ENCODE measurements at regions not wholly inside any gene's neighbourhood (a gene's known extent, or its start where the extent isn't known, plus 50 kb on each side); places are given as distances from the start of the nearest gene placed in this dataset.

DNA sequence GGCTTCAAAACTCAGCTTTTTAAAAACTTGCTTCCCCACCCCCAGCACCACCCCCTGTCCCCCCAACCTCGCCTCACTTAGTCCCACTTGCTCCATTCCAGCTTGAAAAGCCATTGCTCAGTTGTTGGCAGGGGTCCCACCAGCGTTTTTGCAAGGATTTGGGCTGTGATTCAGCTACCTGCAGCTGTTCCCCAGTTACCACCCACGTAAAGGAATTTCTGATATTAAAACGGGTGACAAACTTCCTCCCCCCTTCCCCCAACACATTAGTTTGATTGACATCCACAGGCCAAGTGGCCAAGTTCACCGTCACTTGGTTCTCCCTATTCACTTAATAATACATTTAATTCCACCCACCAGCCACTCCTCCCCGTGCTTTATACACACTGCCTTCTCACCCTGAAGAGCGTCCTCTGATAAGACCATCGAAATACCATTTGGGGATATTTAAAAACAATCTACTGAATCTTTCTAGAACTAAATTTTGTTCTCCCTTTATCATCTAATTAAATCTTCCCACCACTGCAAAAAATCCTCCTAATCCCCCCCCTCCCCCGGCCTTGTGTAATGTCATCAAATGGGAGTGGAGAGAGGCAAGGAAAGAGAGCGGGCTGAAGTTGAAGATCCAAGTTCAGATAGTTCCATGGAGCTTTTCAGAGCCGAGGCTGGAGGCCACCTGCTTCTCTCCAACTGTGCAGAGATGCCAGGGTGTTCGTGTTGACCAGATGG is 55.1 kb downstream of the SOX9 start:
- peaks cover 0 to 3% (median 1%) of the 10 kb centered on the region in 3 donors for H3K9me3 Mint-ChIP-seq
- Histone ChIP-seq H3K27me3 (replicated peaks in 1 of 2; ENCODE audit: control insufficient read depth in 2 of 2, extremely low read depth in 1 of 2, insufficient read depth in 2 of 2, low read length in 1 of 2) (peaks cover 0 to 11% of the 10 kb centered on the region in 2 experiments), H3K4me1 (ENCODE audit: control insufficient read depth in 1 of 2, extremely low read depth in 1 of 2, insufficient read depth in 2 of 2, low read length in 2 of 2) (no peaks in the 10 kb centered on the region), H3K9me3 (no peaks in the 10 kb centered on the region), H3K27ac (ENCODE audit: low read length) (no peak overlapping the region), H3K36me3 (ENCODE audit: control insufficient read depth in 2 of 2, extremely low read depth in 1 of 2, insufficient read depth in 1 of 2, low read length in 1 of 2) (no peaks in the 10 kb centered on the region), H3K4me3 (ENCODE audit: control insufficient read depth in 1 of 2, extremely low read depth in 1 of 2, low read length in 1 of 2) (no peak overlapping the region)
- H3K36me3 Mint-ChIP-seq, result no peaks in the 10 kb centered on the region
- no peak for ATAC-seq (replicated peaks in 1 of 4)
- 66% methylated on average over 9 of the region's 12 CpGs for WGBS (ENCODE audit: insufficient coverage)
- H3K27ac Mint-ChIP-seq, result no peak overlapping the region
- no peak overlapping the region for H3K4me3 Mint-ChIP-seq
- H3K27me3 Mint-ChIP-seq, result peaks cover 3 to 4% of the 10 kb centered on the region in 2 donors
- CTCF ChIA-PET, result no interaction called here
- POLR2A ChIA-PET, result no interaction called here
- no peaks in the 10 kb centered on the region for H3K4me1 Mint-ChIP-seq
- no peak for DNase-seq

DNA sequence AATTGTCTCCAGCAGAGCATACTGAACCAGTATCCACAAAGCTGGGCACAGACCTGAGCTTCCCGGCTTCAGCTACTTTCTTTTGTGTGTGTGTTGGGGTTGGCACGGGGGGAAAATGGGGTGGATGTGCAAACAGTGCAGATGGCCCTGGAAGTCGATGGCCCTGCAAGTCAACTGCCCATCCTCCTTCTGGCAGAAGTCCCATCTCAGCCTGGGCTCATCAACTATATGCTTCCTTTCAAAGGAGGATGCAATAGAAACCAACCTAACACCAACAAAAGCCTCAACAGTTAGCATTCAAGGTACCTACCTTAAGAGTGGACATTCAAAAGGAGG is 55.7 kb downstream of the SOX9 start:
- Histone ChIP-seq H3K4me1 (ENCODE audit: control insufficient read depth in 1 of 2, extremely low read depth in 1 of 2, insufficient read depth in 2 of 2, low read length in 2 of 2) (no peaks in the 10 kb centered on the region), H3K27me3 (replicated peaks in 1 of 2; ENCODE audit: control insufficient read depth in 2 of 2, extremely low read depth in 1 of 2, insufficient read depth in 2 of 2, low read length in 1 of 2) (peaks cover 0 to 11% of the 10 kb centered on the region in 2 experiments), H3K27ac (ENCODE audit: low read length) (no peak overlapping the region), H3K9me3 (no peaks in the 10 kb centered on the region), H3K36me3 (ENCODE audit: control insufficient read depth in 2 of 2, extremely low read depth in 1 of 2, insufficient read depth in 1 of 2, low read length in 1 of 2) (no peaks in the 10 kb centered on the region), H3K4me3 (ENCODE audit: control insufficient read depth in 1 of 2, extremely low read depth in 1 of 2, low read length in 1 of 2) (no peak overlapping the region)
- Mint-ChIP-seq H3K4me3 (no peak overlapping the region), H3K27ac (no peak overlapping the region), H3K36me3 (no peaks in the 10 kb centered on the region), H3K27me3 (peaks cover 0 to 3% of the 10 kb centered on the region in 2 donors), H3K9me3 (peaks cover 3 to 6% (median 4%) of the 10 kb centered on the region in 3 donors), H3K4me1 (no peaks in the 10 kb centered on the region)
- no peak for ATAC-seq (replicated peaks in 1 of 4)
- CTCF ChIA-PET, result no interaction called here
- 29% methylated on average over 1 of the region's 3 CpGs for WGBS (ENCODE audit: insufficient coverage)
- DNase-seq, result no peak
- POLR2A ChIA-PET, result no interaction called here

- Mint-ChIP-seq H3K27me3 (peaks cover 0 to 3% of the 10 kb centered on the region in 2 donors), H3K9me3 (peaks cover 3 to 7% (median 4%) of the 10 kb centered on the region in 3 donors), H3K36me3 (no peaks in the 10 kb centered on the region), H3K4me3 (no peak overlapping the region), H3K4me1 (no peaks in the 10 kb centered on the region), H3K27ac (no peak overlapping the region)
- CTCF ChIA-PET, result no interaction called here
- ATAC-seq (replicated peaks in 1 of 4) (no peak), DNase-seq (no peak)
- H3K27me3 ChIP-seq (replicated peaks in 1 of 2; ENCODE audit: control insufficient read depth in 2 of 2, extremely low read depth in 1 of 2, insufficient read depth in 2 of 2, low read length in 1 of 2), result peaks cover 0 to 7% of the 10 kb centered on the region in 2 experiments
- POLR2A ChIA-PET, result no interaction called here
- H3K4me1 ChIP-seq (ENCODE audit: control insufficient read depth in 1 of 2, extremely low read depth in 1 of 2, insufficient read depth in 2 of 2, low read length in 2 of 2), result no peaks in the 10 kb centered on the region
- H3K9me3 ChIP-seq, result no peaks in the 10 kb centered on the region
- no peaks in the 10 kb centered on the region for H3K36me3 ChIP-seq (ENCODE audit: control insufficient read depth in 2 of 2, extremely low read depth in 1 of 2, insufficient read depth in 1 of 2, low read length in 1 of 2)
- no peak overlapping the region for H3K4me3 ChIP-seq (ENCODE audit: control insufficient read depth in 1 of 2, extremely low read depth in 1 of 2, low read length in 1 of 2)
- WGBS (ENCODE audit: insufficient coverage), result 76% methylated on average over 4 of the region's 8 CpGs
- no peak overlapping the region for H3K27ac ChIP-seq (ENCODE audit: low read length)
Measured at GRCh38 chr17:72176951-72177660, 56.3 kb downstream of the SOX9 start.

DNA sequence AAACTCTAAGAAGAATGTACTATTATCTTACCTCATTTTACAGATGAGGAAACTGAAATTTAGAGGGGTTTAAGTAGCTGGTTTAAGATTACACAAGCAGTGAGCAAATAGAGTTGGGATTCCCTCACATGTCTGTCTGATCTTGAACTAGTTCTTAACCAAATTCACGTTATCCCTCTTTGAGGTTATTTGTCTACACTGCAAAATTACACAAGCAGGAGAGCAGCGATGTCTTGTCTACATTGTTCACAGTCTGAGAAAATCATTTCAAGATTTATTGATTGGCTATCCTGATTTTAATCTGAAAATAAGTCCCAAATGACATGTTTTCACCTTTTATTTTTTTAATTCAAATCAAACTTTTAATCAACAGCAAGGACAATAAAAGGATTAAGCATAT is 56.9 kb downstream of the SOX9 start:
- H3K27ac Mint-ChIP-seq, result no peak overlapping the region
- no peak overlapping the region for H3K4me3 Mint-ChIP-seq
- WGBS (ENCODE audit: insufficient coverage), result 83% methylated on average over 1 of the region's 2 CpGs
- Histone ChIP-seq H3K9me3 (no peaks in the 10 kb centered on the region), H3K27me3 (replicated peaks in 1 of 2; ENCODE audit: control insufficient read depth in 2 of 2, extremely low read depth in 1 of 2, insufficient read depth in 2 of 2, low read length in 1 of 2) (peaks cover 0 to 7% of the 10 kb centered on the region in 2 experiments), H3K4me3 (ENCODE audit: control insufficient read depth in 1 of 2, extremely low read depth in 1 of 2, low read length in 1 of 2) (no peak overlapping the region), H3K27ac (ENCODE audit: low read length) (no peak overlapping the region), H3K36me3 (ENCODE audit: control insufficient read depth in 2 of 2, extremely low read depth in 1 of 2, insufficient read depth in 1 of 2, low read length in 1 of 2) (no peaks in the 10 kb centered on the region), H3K4me1 (ENCODE audit: control insufficient read depth in 1 of 2, extremely low read depth in 1 of 2, insufficient read depth in 2 of 2, low read length in 2 of 2) (no peaks in the 10 kb centered on the region)
- peaks cover 0 to 3% of the 10 kb centered on the region in 2 donors for H3K27me3 Mint-ChIP-seq
- ATAC-seq (replicated peaks in 1 of 4) (no peak), DNase-seq (no peak)
- ChIA-PET CTCF (no interaction called here), POLR2A (no interaction called here)
- H3K9me3 Mint-ChIP-seq, result peaks cover 3 to 7% (median 4%) of the 10 kb centered on the region in 3 donors
- no peaks in the 10 kb centered on the region for H3K36me3 Mint-ChIP-seq
- H3K4me1 Mint-ChIP-seq, result no peaks in the 10 kb centered on the region

DNA sequence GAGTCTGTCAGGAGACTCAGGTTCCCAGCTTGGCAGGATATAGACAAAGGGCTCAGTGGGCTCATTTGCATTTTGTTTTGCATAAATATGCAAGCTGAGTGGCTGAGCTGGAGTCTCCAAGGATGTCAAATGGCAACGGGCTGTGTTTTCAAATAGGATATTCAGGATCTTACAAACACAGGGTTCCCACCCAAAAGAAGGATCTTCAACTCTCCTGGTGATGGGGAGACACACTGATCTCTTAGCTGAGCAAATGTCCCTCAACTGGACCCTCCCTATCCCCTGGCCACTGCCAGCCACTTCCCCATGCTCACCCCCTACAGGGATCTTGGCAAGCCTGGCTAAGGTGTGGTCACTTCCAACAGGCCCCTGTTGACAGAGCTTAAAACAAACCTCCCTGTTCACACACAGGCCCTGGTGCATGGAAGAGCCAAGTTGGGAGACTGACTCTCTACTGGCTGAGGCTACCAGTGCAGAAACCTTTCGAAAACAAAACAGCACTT is 61.6 kb downstream of the SOX9 start:
- Histone ChIP-seq H3K9me3 (no peaks in the 10 kb centered on the region), H3K27me3 (replicated peaks in 1 of 2; ENCODE audit: control insufficient read depth in 2 of 2, extremely low read depth in 1 of 2, insufficient read depth in 2 of 2, low read length in 1 of 2) (no peaks in the 10 kb centered on the region), H3K4me3 (ENCODE audit: control insufficient read depth in 1 of 2, extremely low read depth in 1 of 2, low read length in 1 of 2) (no peak overlapping the region), H3K27ac (ENCODE audit: low read length) (no peak overlapping the region), H3K36me3 (ENCODE audit: control insufficient read depth in 2 of 2, extremely low read depth in 1 of 2, insufficient read depth in 1 of 2, low read length in 1 of 2) (no peaks in the 10 kb centered on the region), H3K4me1 (ENCODE audit: control insufficient read depth in 1 of 2, extremely low read depth in 1 of 2, insufficient read depth in 2 of 2, low read length in 2 of 2) (no peaks in the 10 kb centered on the region)
- H3K27ac Mint-ChIP-seq, result no peak overlapping the region
- H3K36me3 Mint-ChIP-seq, result no peaks in the 10 kb centered on the region
- POLR2A ChIA-PET, result no interaction called here
- H3K27me3 Mint-ChIP-seq, result no peaks in the 10 kb centered on the region
- CTCF ChIA-PET, result no interaction called here
- H3K4me1 Mint-ChIP-seq, result no peaks in the 10 kb centered on the region
- WGBS (ENCODE audit: insufficient coverage), result 57% methylated on average over 1 of the region's 2 CpGs
- H3K4me3 Mint-ChIP-seq, result no peak overlapping the region
- peaks cover 0 to 7% (median 4%) of the 10 kb centered on the region in 3 donors for H3K9me3 Mint-ChIP-seq
- no peak for ATAC-seq (replicated peaks in 1 of 4)
- no peak for DNase-seq

DNA sequence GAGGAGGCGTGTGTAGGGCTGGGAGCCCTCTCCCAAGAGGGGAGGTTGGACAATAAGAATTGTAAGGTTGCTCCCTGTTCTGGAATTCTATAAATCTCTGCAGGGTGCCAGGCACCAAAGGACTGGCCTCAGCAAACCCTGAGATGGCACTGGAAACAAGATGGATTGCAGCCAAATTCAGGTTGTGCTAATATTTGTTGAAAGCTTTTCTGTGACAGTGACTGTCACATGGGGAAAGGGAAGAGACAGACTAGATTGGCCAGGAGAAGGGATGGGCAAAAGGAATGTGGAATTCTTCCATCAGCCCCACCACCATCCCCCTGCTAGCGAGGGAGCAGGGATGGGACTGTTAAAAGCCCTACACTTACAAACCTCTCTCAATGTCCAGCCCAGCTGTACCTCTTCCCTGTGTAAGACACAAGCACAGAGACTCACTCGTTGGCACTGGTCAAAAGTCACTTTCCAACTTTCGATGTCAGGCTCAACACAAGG is 62.4 kb downstream of the SOX9 start:
- Mint-ChIP-seq H3K9me3 (peaks cover 0 to 7% (median 4%) of the 10 kb centered on the region in 3 donors), H3K36me3 (no peaks in the 10 kb centered on the region), H3K27me3 (no peaks in the 10 kb centered on the region), H3K4me1 (no peaks in the 10 kb centered on the region), H3K4me3 (no peak overlapping the region), H3K27ac (no peak overlapping the region)
- Histone ChIP-seq H3K4me3 (ENCODE audit: control insufficient read depth in 1 of 2, extremely low read depth in 1 of 2, low read length in 1 of 2) (no peak overlapping the region), H3K27me3 (replicated peaks in 1 of 2; ENCODE audit: control insufficient read depth in 2 of 2, extremely low read depth in 1 of 2, insufficient read depth in 2 of 2, low read length in 1 of 2) (no peaks in the 10 kb centered on the region), H3K9me3 (no peaks in the 10 kb centered on the region), H3K36me3 (ENCODE audit: control insufficient read depth in 2 of 2, extremely low read depth in 1 of 2, insufficient read depth in 1 of 2, low read length in 1 of 2) (no peaks in the 10 kb centered on the region), H3K27ac (ENCODE audit: low read length) (no peak overlapping the region), H3K4me1 (ENCODE audit: control insufficient read depth in 1 of 2, extremely low read depth in 1 of 2, insufficient read depth in 2 of 2, low read length in 2 of 2) (no peaks in the 10 kb centered on the region)
- ChIA-PET POLR2A (no interaction called here), CTCF (no interaction called here)
- ATAC-seq (replicated peaks in 1 of 4), result no peak
- no peak for DNase-seq
- WGBS (ENCODE audit: insufficient coverage), result 88% methylated on average over 4 of the region's 4 CpGs
